Mucosa of rectum (tissue), 2 donors: ENCODE measurements at regions not wholly inside any gene's neighbourhood (a gene's known extent, or its start where the extent isn't known, plus 50 kb on each side); places are given as distances from the start of the nearest gene placed in this dataset.

Source experiments
- H3K27ac ChIP-seq, 2 donors: one replicate each; pipeline ENCODE4 v1.7.0; 2013; ENCODE audit warnings: inconsistent platforms in 2 of 2, low read depth in 2 of 2, low read length in 2 of 2
- H3K27me3 ChIP-seq, 2 donors: one replicate each; pipeline ENCODE4 v1.7.0; 2013; ENCODE audit warnings: low read length in 2 of 2; ENCODE audit not compliant: control insufficient read depth in 2 of 2, insufficient read depth in 2 of 2
- H3K36me3 ChIP-seq, 2 donors: one replicate each; pipeline ENCODE4 v1.7.0; 2013; ENCODE audit warnings: low read length in 2 of 2; ENCODE audit not compliant: control insufficient read depth in 2 of 2, insufficient read depth in 2 of 2
- H3K4me1 ChIP-seq, 2 donors: one replicate each; pipeline ENCODE4 v1.7.0; 2013; ENCODE audit warnings: low read length in 2 of 2, mild to moderate bottlenecking in 1 of 2; ENCODE audit not compliant: control insufficient read depth in 2 of 2, insufficient read depth in 2 of 2
- H3K4me3 ChIP-seq, 2 donors: one replicate each; pipeline ENCODE4 v1.7.0; 2013; ENCODE audit warnings: low read length in 2 of 2
- H3K9ac ChIP-seq, 2 donors: one replicate each; pipeline ENCODE4 v1.7.0; 2013; ENCODE audit warnings: low read length in 2 of 2, low read depth in 1 of 2, mild to moderate bottlenecking in 1 of 2
- H3K9me3 ChIP-seq, 2 donors: one replicate each; pipeline ENCODE4 v1.7.0; 2013; ENCODE audit warnings: low read length in 2 of 2; ENCODE audit not compliant: control insufficient read depth in 2 of 2
- donor health status: healthy.
- donor health status: Normal muscosa, but diverticular disease.

DNA sequence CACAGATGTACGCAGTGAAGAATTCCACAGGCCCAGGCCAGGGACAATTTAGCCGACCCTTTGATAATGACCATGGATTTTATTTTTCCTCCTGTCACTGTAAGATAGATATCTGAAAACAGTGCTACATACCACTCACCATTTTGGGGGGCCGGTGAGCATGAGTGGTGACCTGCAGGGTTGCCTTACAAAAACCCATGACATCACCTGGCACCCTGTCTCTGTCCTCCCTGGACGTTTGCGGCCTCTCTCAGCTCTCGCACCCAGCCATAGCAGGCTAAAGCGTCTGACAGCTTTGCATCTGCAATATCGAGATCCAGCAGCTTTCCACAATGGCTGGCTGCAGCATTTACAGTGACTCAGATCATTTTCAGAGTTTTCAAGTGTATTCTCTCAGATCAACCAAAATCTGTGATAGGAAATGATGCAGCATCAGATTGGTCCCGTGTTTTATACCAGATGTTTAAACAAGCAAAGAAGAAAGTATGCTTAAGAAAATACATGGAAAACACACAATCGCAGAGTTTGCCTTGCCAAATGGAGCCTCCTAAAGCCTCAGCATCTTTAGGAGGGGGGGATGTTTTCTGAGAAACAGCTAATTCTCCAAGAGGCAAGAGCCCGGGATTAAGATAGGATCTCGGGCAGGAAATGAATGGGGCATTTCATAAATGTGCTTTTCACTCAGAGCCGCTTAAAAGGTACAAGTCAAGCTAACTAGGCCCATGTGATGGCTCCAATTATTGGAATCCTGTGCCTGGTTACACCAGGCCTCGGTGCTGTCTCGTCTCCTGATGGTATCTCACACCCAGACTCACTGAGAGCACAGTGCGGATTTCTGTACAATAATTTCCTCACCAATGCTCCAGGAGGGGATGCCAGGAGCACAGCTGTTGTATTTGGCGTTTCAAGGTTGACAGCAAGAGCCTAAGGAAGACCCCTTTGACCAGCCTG is 257.3 kb downstream of the XXYLT1 start:
- H3K36me3 ChIP-seq = no peaks in the 10 kb centered on the region
- H3K27ac ChIP-seq = no peak overlapping the region
- H3K9me3 ChIP-seq = no peaks in the 10 kb centered on the region
- peaks cover 4% of the 10 kb centered on the region in 2 donors for H3K27me3 ChIP-seq
- no peak overlapping the region for H3K9ac ChIP-seq
- no peak overlapping the region for H3K4me3 ChIP-seq
- peaks cover 0 to 2% of the 10 kb centered on the region in 2 donors for H3K4me1 ChIP-seq

DNA sequence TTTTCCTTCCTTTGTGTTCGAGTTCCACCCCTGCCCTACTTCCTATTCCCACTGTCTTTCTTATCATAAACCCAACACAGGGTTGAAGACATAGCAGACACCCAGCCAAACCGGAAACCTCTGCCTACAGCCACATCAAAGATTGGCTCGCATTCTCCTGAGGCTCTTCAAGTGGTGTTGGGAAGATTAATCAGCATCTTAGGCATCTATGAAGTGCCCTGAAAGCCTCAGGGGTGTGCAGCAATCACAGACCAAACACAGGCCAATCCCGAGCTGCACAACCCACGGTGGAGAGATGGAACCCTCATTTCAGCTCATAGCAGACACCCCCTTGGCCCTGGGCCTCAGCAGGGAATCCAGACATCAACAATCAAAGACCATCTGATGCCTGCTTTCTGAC is 255.9 kb downstream of the XXYLT1 start:
- Histone ChIP-seq H3K27ac (no peak overlapping the region), H3K9me3 (peaks cover 0 to under 1% of the 10 kb centered on the region in 2 donors), H3K4me3 (no peak overlapping the region), H3K36me3 (no peaks in the 10 kb centered on the region), H3K4me1 (peaks cover 0 to 2% of the 10 kb centered on the region in 2 donors), H3K27me3 (peaks cover 4% of the 10 kb centered on the region in 2 donors), H3K9ac (no peak overlapping the region)

DNA sequence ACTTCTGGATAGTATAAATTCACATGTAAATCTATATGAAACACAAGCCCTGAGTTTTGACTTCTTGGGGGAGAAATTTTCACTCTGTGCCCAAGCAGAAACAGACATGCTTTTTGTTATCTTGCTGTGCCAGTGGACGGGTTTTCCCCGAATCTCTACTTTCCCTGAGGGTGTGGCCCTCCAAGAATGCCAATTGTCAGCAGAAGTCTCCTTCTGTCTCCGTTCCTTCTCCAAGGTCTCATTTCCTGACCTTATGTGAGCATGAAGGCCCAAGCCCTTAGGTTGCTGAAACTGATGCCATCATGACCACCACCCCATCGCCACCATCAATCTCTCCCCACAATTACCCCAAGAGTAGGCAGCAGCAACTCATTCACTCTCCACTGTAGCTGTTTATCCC is 253.8 kb downstream of the XXYLT1 start:
- peaks cover 0 to 3% of the 10 kb centered on the region in 2 donors for H3K9me3 ChIP-seq
- H3K27me3 ChIP-seq = peaks cover 4% of the 10 kb centered on the region in 2 donors
- H3K9ac ChIP-seq = no peak overlapping the region
- no peaks in the 10 kb centered on the region for H3K36me3 ChIP-seq
- no peak overlapping the region for H3K27ac ChIP-seq
- H3K4me1 ChIP-seq = peaks cover 0 to 2% of the 10 kb centered on the region in 2 donors
- H3K4me3 ChIP-seq = no peak overlapping the region
